ENCODE measurements at regions not wholly inside any gene's neighbourhood (a gene's known extent, or its start where the extent isn't known, plus 50 kb on each side); places are given as distances from the start of the nearest gene placed in this dataset.

DNA sequence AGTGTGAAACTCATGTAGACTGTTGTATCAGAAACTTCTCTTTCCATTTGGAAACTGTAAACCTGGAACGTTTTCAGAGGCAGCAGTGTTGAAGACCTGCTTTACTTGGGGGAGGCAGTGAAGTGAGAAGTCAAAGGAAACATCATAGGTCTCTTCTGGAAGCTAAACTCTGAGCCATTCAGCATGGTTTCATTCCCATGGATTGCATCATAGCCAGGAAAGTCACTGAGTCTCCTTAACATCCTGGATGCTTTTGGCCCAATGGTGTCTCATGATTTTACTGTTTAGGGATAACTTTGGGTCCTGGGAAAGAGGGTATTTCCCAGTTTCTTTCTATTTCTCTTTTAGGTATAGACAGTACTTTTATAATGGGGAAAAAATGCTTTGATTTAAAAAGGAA, 153.2 kb upstream of the E2F8 start:
- no peak for TF ChIP-seq CTCF (IDR thresholded peaks at IDR 0.05; ENCODE audit: extremely low read depth, insufficient read depth, missing control alignments)
- no peak for DNase-seq (ENCODE audit: low spot score)
- in situ Hi-C loops (cut with MboI; ENCODE audit: low pct_unique_long_range_greater_than_20kb, low sequenced_read_pairs, unreplicated experiment): no loop called here

DNA sequence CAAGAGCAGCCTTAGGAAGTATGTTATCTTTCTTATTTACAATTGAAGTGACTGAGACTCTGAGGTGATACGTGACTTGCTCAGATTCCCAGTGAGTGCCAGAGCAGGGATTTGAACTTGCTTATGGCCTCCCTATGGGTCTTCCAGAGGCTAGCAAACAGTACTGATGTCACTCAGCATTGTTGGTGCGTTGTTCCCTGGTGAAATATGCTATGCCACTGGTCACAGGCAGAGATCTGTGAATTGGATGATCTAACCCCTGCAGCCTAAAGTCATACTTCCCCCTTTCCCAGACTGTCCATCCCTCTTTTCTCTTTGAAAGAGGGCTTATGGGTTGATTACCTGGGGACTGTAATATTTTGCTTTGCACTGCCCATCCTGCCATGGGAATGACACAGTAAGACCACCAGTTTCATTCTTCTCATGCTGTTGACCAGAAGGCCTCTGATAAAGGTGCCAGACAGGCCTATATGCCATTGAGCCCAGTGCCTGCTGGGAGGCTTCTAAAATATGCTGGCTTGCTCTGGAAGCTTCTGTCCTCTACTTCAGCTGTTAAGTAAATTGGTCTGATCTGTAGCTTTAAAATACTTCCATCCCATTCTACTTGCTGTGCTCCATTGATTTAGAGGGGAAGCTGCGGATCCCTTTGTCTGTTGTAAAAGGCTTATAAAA, 152.2 kb upstream of the E2F8 start:
- in situ Hi-C loops (cut with MboI; ENCODE audit: low pct_unique_long_range_greater_than_20kb, low sequenced_read_pairs, unreplicated experiment): no loop called here
- no peak for DNase-seq (ENCODE audit: low spot score)
- TF ChIP-seq CTCF (IDR thresholded peaks at IDR 0.05; ENCODE audit: extremely low read depth, insufficient read depth, missing control alignments): no peak

- in situ Hi-C loops (cut with MboI; ENCODE audit: low pct_unique_long_range_greater_than_20kb, low sequenced_read_pairs, unreplicated experiment): no loop called here
Measured at GRCh38 chr11:19392321-19392720, 151.6 kb upstream of the E2F8 start.

DNA sequence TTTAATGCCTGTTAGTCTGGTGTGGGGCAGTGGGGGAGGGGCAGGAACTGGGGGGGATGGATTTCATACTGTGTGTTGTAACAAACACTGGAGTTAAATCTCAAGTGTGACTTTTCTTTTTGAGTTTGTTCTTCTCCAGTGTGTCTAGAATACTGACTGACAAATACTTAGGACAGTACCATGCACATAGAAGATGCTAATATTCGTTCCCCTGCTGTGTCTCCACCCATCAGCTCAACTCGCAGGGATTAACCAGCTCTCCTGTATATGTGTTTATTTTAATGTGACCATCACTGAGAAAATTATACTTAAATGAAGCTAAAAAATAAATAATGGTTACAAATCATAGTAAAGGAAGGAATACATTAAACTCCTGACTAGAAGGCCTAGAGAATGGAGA, 150.9 kb upstream of the E2F8 start:
- in situ Hi-C loops (cut with MboI; ENCODE audit: low pct_unique_long_range_greater_than_20kb, low sequenced_read_pairs, unreplicated experiment): no loop called here
- TF ChIP-seq CTCF (IDR thresholded peaks at IDR 0.05; ENCODE audit: extremely low read depth, insufficient read depth, missing control alignments): no peak
- no peak for DNase-seq (ENCODE audit: low spot score)

More at GRCh38 chr11:19392321-19392720, 151.6 kb upstream of the E2F8 start:
- TF ChIP-seq CTCF (IDR thresholded peaks at IDR 0.05; ENCODE audit: extremely low read depth, insufficient read depth, missing control alignments): no peak
- DNase-seq (ENCODE audit: low spot score): no peak

DNA sequence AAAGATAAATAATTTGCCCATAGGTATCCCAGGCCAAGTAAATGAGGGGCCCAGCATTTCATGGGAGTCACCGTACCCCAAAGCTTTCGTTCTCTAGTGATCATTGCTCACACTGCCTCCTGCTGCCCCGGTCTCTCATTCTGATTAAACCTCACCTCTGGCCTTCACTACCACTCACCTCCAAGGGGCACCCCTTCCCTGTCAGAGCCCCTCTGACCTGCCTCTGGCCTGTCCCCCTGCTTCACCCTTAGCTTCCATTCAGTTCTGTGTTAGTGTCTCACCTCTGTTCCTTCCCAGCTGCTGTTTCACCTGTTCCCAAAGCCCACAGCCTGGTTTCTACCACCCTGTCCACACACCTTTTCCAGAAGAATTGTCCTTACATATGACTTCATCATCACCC, 150.3 kb upstream of the E2F8 start:
- DNase-seq (ENCODE audit: low spot score): no peak
- TF ChIP-seq CTCF (IDR thresholded peaks at IDR 0.05; ENCODE audit: extremely low read depth, insufficient read depth, missing control alignments): no peak
- in situ Hi-C loops (cut with MboI; ENCODE audit: low pct_unique_long_range_greater_than_20kb, low sequenced_read_pairs, unreplicated experiment): no loop called here

GRCh38 chr11:19389787-19390303, 149.1 kb upstream of the E2F8 start:
- no peak for DNase-seq (ENCODE audit: low spot score)
- in situ Hi-C loops (cut with MboI; ENCODE audit: low pct_unique_long_range_greater_than_20kb, low sequenced_read_pairs, unreplicated experiment): no loop called here
- TF ChIP-seq CTCF (IDR thresholded peaks at IDR 0.05; ENCODE audit: extremely low read depth, insufficient read depth, missing control alignments): no peak
